ENCODE measurements at regions not wholly inside any gene's neighbourhood (a gene's known extent, or its start where the extent isn't known, plus 50 kb on each side); places are given as distances from the start of the nearest gene placed in this dataset.

- POLR2A ChIA-PET (ENCODE audit: partially characterized antibody), result interaction anchor here (1.5 kb wide), 1 partner anchor 8 kb away, joined by 4 read pairs; no protein-coding TSS in a partner anchor
- no peaks in the 10 kb centered on the region for H3K9me3 ChIP-seq (ENCODE audit: insufficient read depth in 2 of 2, low read depth in 1 of 2, low read length in 1 of 2)
- H3K4me3 ChIP-seq (ENCODE audit: extremely low read depth in 1 of 4, insufficient read depth in 2 of 4, low read depth in 3 of 4, low read length in 4 of 4), result no peak overlapping the region
- no peaks in the 10 kb centered on the region for H3K27me3 ChIP-seq (replicated peaks in 1 of 4; ENCODE audit: control insufficient read depth in 3 of 4, extremely low read depth in 1 of 4, insufficient read depth in 3 of 4, low read length in 3 of 4)
- H3K36me3 ChIP-seq (ENCODE audit: control insufficient read depth in 2 of 4, insufficient read depth in 4 of 4, low read length in 3 of 4), result no peaks in the 10 kb centered on the region
- H3K4ac ChIP-seq (replicated peaks; ENCODE audit: insufficient read length, low read depth, low read length), result no peak overlapping the region
- H3K56ac ChIP-seq (replicated peaks; ENCODE audit: insufficient read length, low read depth, low read length), result no peak overlapping the region
- no peak overlapping the region for H4K91ac ChIP-seq (replicated peaks; ENCODE audit: insufficient read length, low read length)
- H2BK12ac ChIP-seq (ENCODE audit: low read depth, low read length), result no peak overlapping the region
- H3K14ac ChIP-seq (ENCODE audit: insufficient read length), result no peak overlapping the region
- no peak overlapping the region for H2BK120ac ChIP-seq (replicated peaks; ENCODE audit: low read depth, low read length)
- TF ChIP-seq TBP (IDR thresholded peaks at IDR 0.05; ENCODE audit: low read depth, low read length) (no peak), ASH2L (IDR thresholded peaks at IDR 0.05; ENCODE audit: low read length) (no peak), HDAC6 (IDR thresholded peaks at IDR 0.05; ENCODE audit: low read depth, low read length) (no peak), SP2 (IDR thresholded peaks at IDR 0.05; ENCODE audit: low read length) (no peak), SAP30 (IDR thresholded peaks at IDR 0.05; ENCODE audit: insufficient read depth, insufficient replicate concordance, low read length) (no peak), SIRT6 (IDR thresholded peaks at IDR 0.05; ENCODE audit: low read length) (no peak), KDM5A (IDR thresholded peaks at IDR 0.05; ENCODE audit: low read length) (no peak)
- CTCF ChIA-PET (ENCODE audit: partially characterized antibody), result interaction anchor here (1.5 to 1.7 kb wide), 3 partner anchors 9 to 111 kb away, joined by 3 to 4 read pairs (median 3); no protein-coding TSS in a partner anchor
- WGBS, 2 experiments (ENCODE audit: extremely low coverage in 1 of 2, insufficient coverage in 1 of 2, insufficient read length in 1 of 2, insufficient replicate concordance in 2 of 2, low coverage in 1 of 2, low lambda C conversion rate in 2 of 2, missing lambda C conversion rate in 1 of 2), result 82% methylated on average over 2 of the region's 2 CpGs; no CpG with 5 or more reads in 1 of the 2 experiments
- no peak overlapping the region for H4K8ac ChIP-seq (ENCODE audit: extremely low read depth, insufficient read depth, low read length)
- no peaks in the 10 kb centered on the region for H3K23me2 ChIP-seq (ENCODE audit: low read depth, low read length)
- peaks cover 0 to 9% (median 3%) of the 10 kb centered on the region in 4 experiments; a peak in 2 of 7 replicates for H3K4me1 ChIP-seq (replicated peaks in 1 of 4; ENCODE audit: control insufficient read depth in 3 of 4, insufficient read depth in 4 of 4, low read length in 3 of 4)
- H2AK5ac ChIP-seq (ENCODE audit: low read depth, low read length), result no peak overlapping the region
- H2BK20ac ChIP-seq (ENCODE audit: low read length), result no peak overlapping the region
- H3K27ac ChIP-seq (ENCODE audit: low read depth, low read length), result no peak overlapping the region
- H3K9ac ChIP-seq (replicated peaks in 1 of 4; ENCODE audit: extremely low read depth in 1 of 4, low read depth in 3 of 4, low read length in 3 of 4), result no peak overlapping the region
- H4K20me1 ChIP-seq (replicated peaks in 1 of 2; ENCODE audit: control insufficient read depth in 1 of 2, insufficient read depth in 2 of 2, low read length in 2 of 2), result no peaks in the 10 kb centered on the region
- H3K23ac ChIP-seq (ENCODE audit: insufficient read length), result no peak overlapping the region
- H3K79me1 ChIP-seq (ENCODE audit: low read depth, low read length), result no peaks in the 10 kb centered on the region
- H3K4me2 ChIP-seq (ENCODE audit: insufficient read depth in 1 of 2, low read depth in 2 of 2, low read length in 2 of 2), result no peak overlapping the region
- no peak overlapping the region for H4K5ac ChIP-seq (ENCODE audit: insufficient read length, low read depth, low read length)
- no peaks in the 10 kb centered on the region for H3K79me2 ChIP-seq (ENCODE audit: control insufficient read depth in 1 of 2, insufficient read depth in 2 of 2, low read length in 2 of 2)
- H2AFZ ChIP-seq (ENCODE audit: low read length), result no peak overlapping the region
- H2BK5ac ChIP-seq (ENCODE audit: low read depth, low read length), result no peak overlapping the region
- no peak for FAIRE-seq
- no peak overlapping the region for H3K18ac ChIP-seq (ENCODE audit: extremely low read depth, low read length)
- H2BK15ac ChIP-seq (ENCODE audit: low read length), result no peak overlapping the region
- no peak for DNase-seq (ENCODE audit: low read depth in 1 of 2, low spot score in 2 of 2)
These were observed 111.9 kb upstream of the CPM start for GRCh38 chr12:69044887-69045286.
